ENCODE measurements at regions not wholly inside any gene's neighbourhood (a gene's known extent, or its start where the extent isn't known, plus 50 kb on each side); places are given as distances from the start of the nearest gene placed in this dataset.

DNA sequence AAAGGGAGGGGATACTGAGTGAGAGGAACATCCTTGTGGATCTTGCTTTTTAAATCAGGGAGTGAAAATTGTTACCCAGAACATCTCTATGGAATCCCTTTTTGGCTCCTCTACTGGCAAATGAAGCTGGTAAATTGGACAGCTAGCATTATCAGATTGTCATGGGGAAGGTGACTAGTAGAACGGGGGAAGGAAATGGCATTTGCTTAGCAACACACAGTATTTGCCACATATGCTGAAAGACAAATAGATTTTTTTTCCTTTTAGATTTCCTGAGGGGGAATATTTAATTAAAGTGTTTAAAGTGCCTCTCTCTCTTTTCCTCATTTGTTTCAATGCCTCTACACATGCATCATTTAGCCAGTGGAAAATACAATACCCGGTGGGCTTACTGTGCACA lies 573.5 kb downstream of the BCKDHB start:
- TF ChIP-seq ZNF331 (CRISPR knock-in tag; IDR thresholded peaks at IDR 0.05; ENCODE audit: low read depth) (no peak), POLR2AphosphoS5 (IDR thresholded peaks at IDR 0.05; ENCODE audit: low read depth) (no peak), EZH2phosphoT487 (IDR thresholded peaks at IDR 0.05; ENCODE audit: unreplicated experiment) (no peak), ZNF114 (CRISPR knock-in tag; IDR thresholded peaks at IDR 0.05) (no peak), CREB1 (CRISPR knock-in tag; IDR thresholded peaks at IDR 0.05; ENCODE audit: low read depth) (no peak), NANOG (IDR thresholded peaks at IDR 0.05; ENCODE audit: borderline replicate concordance) (no peak), EZH2 (IDR thresholded peaks at IDR 0.05; ENCODE audit: low read depth, unreplicated experiment) (no peak)
- TF ChIP-seq, protein P1, sequence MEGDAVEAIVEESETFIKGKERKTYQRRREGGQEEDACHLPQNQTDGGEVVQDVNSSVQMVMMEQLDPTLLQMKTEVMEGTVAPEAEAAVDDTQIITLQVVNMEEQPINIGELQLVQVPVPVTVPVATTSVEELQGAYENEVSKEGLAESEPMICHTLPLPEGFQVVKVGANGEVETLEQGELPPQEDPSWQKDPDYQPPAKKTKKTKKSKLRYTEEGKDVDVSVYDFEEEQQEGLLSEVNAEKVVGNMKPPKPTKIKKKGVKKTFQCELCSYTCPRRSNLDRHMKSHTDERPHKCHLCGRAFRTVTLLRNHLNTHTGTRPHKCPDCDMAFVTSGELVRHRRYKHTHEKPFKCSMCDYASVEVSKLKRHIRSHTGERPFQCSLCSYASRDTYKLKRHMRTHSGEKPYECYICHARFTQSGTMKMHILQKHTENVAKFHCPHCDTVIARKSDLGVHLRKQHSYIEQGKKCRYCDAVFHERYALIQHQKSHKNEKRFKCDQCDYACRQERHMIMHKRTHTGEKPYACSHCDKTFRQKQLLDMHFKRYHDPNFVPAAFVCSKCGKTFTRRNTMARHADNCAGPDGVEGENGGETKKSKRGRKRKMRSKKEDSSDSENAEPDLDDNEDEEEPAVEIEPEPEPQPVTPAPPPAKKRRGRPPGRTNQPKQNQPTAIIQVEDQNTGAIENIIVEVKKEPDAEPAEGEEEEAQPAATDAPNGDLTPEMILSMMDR (conservative IDR thresholded peaks at IDR 0.05; ENCODE audit: low read depth in 2 of 2), result no peak
- TF ChIP-seq, protein P2, sequence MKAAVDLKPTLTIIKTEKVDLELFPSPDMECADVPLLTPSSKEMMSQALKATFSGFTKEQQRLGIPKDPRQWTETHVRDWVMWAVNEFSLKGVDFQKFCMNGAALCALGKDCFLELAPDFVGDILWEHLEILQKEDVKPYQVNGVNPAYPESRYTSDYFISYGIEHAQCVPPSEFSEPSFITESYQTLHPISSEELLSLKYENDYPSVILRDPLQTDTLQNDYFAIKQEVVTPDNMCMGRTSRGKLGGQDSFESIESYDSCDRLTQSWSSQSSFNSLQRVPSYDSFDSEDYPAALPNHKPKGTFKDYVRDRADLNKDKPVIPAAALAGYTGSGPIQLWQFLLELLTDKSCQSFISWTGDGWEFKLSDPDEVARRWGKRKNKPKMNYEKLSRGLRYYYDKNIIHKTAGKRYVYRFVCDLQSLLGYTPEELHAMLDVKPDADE (IDR thresholded peaks at IDR 0.05), result no peak
- TF ChIP-seq, protein P3, sequence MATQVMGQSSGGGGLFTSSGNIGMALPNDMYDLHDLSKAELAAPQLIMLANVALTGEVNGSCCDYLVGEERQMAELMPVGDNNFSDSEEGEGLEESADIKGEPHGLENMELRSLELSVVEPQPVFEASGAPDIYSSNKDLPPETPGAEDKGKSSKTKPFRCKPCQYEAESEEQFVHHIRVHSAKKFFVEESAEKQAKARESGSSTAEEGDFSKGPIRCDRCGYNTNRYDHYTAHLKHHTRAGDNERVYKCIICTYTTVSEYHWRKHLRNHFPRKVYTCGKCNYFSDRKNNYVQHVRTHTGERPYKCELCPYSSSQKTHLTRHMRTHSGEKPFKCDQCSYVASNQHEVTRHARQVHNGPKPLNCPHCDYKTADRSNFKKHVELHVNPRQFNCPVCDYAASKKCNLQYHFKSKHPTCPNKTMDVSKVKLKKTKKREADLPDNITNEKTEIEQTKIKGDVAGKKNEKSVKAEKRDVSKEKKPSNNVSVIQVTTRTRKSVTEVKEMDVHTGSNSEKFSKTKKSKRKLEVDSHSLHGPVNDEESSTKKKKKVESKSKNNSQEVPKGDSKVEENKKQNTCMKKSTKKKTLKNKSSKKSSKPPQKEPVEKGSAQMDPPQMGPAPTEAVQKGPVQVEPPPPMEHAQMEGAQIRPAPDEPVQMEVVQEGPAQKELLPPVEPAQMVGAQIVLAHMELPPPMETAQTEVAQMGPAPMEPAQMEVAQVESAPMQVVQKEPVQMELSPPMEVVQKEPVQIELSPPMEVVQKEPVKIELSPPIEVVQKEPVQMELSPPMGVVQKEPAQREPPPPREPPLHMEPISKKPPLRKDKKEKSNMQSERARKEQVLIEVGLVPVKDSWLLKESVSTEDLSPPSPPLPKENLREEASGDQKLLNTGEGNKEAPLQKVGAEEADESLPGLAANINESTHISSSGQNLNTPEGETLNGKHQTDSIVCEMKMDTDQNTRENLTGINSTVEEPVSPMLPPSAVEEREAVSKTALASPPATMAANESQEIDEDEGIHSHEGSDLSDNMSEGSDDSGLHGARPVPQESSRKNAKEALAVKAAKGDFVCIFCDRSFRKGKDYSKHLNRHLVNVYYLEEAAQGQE (IDR thresholded peaks at IDR 0.05; ENCODE audit: unreplicated experiment), result no peak
- TF ChIP-seq, protein P4, sequence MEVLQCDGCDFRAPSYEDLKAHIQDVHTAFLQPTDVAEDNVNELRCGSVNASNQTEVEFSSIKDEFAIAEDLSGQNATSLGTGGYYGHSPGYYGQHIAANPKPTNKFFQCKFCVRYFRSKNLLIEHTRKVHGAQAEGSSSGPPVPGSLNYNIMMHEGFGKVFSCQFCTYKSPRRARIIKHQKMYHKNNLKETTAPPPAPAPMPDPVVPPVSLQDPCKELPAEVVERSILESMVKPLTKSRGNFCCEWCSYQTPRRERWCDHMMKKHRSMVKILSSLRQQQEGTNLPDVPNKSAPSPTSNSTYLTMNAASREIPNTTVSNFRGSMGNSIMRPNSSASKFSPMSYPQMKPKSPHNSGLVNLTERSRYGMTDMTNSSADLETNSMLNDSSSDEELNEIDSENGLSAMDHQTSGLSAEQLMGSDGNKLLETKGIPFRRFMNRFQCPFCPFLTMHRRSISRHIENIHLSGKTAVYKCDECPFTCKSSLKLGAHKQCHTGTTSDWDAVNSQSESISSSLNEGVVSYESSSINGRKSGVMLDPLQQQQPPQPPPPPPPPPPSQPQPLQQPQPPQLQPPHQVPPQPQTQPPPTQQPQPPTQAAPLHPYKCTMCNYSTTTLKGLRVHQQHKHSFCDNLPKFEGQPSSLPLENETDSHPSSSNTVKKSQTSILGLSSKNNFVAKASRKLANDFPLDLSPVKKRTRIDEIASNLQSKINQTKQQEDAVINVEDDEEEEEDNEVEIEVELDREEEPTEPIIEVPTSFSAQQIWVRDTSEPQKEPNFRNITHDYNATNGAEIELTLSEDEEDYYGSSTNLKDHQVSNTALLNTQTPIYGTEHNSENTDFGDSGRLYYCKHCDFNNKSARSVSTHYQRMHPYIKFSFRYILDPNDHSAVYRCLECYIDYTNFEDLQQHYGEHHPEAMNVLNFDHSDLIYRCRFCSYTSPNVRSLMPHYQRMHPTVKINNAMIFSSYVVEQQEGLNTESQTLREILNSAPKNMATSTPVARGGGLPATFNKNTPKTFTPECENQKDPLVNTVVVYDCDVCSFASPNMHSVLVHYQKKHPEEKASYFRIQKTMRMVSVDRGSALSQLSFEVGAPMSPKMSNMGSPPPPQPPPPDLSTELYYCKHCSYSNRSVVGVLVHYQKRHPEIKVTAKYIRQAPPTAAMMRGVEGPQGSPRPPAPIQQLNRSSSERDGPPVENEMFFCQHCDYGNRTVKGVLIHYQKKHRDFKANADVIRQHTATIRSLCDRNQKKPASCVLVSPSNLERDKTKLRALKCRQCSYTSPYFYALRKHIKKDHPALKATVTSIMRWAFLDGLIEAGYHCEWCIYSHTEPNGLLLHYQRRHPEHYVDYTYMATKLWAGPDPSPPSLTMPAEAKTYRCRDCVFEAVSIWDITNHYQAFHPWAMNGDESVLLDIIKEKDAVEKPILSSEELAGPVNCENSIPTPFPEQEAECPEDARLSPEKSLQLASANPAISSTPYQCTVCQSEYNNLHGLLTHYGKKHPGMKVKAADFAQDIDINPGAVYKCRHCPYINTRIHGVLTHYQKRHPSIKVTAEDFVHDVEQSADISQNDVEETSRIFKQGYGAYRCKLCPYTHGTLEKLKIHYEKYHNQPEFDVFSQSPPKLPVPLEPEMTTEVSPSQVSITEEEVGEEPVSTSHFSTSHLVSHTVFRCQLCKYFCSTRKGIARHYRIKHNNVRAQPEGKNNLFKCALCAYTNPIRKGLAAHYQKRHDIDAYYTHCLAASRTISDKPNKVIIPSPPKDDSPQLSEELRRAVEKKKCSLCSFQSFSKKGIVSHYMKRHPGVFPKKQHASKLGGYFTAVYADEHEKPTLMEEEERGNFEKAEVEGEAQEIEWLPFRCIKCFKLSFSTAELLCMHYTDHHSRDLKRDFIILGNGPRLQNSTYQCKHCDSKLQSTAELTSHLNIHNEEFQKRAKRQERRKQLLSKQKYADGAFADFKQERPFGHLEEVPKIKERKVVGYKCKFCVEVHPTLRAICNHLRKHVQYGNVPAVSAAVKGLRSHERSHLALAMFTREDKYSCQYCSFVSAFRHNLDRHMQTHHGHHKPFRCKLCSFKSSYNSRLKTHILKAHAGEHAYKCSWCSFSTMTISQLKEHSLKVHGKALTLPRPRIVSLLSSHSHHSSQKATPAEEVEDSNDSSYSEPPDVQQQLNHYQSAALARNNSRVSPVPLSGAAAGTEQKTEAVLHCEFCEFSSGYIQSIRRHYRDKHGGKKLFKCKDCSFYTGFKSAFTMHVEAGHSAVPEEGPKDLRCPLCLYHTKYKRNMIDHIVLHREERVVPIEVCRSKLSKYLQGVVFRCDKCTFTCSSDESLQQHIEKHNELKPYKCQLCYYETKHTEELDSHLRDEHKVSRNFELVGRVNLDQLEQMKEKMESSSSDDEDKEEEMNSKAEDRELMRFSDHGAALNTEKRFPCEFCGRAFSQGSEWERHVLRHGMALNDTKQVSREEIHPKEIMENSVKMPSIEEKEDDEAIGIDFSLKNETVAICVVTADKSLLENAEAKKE (CRISPR knock-in tag; IDR thresholded peaks at IDR 0.05), result no peak
- no peak overlapping the region for H3K4me2 ChIP-seq
- Mint-ChIP-seq H3K27ac (no peak overlapping the region), H3K4me1 (peaks cover 7% of the 10 kb centered on the region; the same call in 1 of the 3 replicates), H3K4me3 (no peak overlapping the region), H3K27me3 (ENCODE audit: insufficient read depth, low read depth, poor library complexity) (peaks cover 4% of the 10 kb centered on the region), H3K36me3 (ENCODE audit: low read depth) (no peaks in the 10 kb centered on the region; the same call in 2 of the 3 replicates), H3K9me3 (peaks cover 9% of the 10 kb centered on the region; the same call in 2 of the 3 replicates)
- ATAC-seq (no peak), DNase-seq (ENCODE audit: low spot score) (no peak)
- no peaks in the 10 kb centered on the region for H3K9me2 ChIP-seq (ENCODE audit: insufficient read depth)
- no peak overlapping the region for H3K4me3 ChIP-seq
- H3K36me3 ChIP-seq (ENCODE audit: insufficient read depth), result no peaks in the 10 kb centered on the region
- no peaks in the 10 kb centered on the region for H3K79me2 ChIP-seq (replicated peaks; ENCODE audit: insufficient read depth)
- no peaks in the 10 kb centered on the region for H3K4me1 ChIP-seq (ENCODE audit: insufficient read depth)
- no peaks in the 10 kb centered on the region for H3K27me3 ChIP-seq (ENCODE audit: insufficient read depth)
- H3K27ac ChIP-seq (ENCODE audit: low read depth), result no peak overlapping the region
- H4K20me1 ChIP-seq (replicated peaks; ENCODE audit: insufficient read depth), result no peaks in the 10 kb centered on the region
- H2AFZ ChIP-seq, result no peak overlapping the region
- H3F3A ChIP-seq (replicated peaks; ENCODE audit: low read depth), result no peaks in the 10 kb centered on the region

Measured in GM23338 (cell line).